ENCODE measurements at regions not wholly inside any gene's neighbourhood (a gene's known extent, or its start where the extent isn't known, plus 50 kb on each side); places are given as distances from the start of the nearest gene placed in this dataset.

DNA sequence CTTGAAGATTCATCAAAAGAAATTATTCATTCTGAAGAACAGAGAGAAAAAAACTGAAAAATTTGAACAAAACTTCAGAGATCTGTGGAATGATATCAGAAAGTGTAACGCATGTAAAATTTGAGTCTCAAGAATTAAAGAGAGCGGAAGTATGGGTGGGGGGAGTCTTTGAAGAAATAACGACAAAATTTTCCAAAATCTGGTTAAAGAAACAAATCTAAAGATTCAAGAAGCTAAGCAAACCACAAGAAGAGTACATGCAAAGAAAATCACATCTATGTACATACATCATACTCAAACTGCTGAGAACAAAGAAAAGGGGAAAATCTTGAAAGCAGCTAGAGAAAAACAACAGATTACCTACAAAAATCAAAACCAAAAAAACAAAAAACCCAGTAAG lies 149.4 kb upstream of the TBCA start (continued):
- TF ChIP-seq, protein P1, sequence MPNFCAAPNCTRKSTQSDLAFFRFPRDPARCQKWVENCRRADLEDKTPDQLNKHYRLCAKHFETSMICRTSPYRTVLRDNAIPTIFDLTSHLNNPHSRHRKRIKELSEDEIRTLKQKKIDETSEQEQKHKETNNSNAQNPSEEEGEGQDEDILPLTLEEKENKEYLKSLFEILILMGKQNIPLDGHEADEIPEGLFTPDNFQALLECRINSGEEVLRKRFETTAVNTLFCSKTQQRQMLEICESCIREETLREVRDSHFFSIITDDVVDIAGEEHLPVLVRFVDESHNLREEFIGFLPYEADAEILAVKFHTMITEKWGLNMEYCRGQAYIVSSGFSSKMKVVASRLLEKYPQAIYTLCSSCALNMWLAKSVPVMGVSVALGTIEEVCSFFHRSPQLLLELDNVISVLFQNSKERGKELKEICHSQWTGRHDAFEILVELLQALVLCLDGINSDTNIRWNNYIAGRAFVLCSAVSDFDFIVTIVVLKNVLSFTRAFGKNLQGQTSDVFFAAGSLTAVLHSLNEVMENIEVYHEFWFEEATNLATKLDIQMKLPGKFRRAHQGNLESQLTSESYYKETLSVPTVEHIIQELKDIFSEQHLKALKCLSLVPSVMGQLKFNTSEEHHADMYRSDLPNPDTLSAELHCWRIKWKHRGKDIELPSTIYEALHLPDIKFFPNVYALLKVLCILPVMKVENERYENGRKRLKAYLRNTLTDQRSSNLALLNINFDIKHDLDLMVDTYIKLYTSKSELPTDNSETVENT (CRISPR knock-in tag; IDR thresholded peaks at IDR 0.05) = no peak
- no peak for TF ChIP-seq NEUROD1 (IDR thresholded peaks at IDR 0.05; ENCODE audit: borderline replicate concordance, low read depth, low read length, partially characterized antibody)
- TF ChIP-seq ZNF398 (CRISPR knock-in tag; IDR thresholded peaks at IDR 0.05) = no peak
- TF ChIP-seq GABPB2 (CRISPR knock-in tag; conservative IDR thresholded peaks at IDR 0.05) = no peak
- TF ChIP-seq STAT5B (CRISPR knock-in tag; IDR thresholded peaks at IDR 0.05) = no peak
- TF ChIP-seq, protein P2, sequence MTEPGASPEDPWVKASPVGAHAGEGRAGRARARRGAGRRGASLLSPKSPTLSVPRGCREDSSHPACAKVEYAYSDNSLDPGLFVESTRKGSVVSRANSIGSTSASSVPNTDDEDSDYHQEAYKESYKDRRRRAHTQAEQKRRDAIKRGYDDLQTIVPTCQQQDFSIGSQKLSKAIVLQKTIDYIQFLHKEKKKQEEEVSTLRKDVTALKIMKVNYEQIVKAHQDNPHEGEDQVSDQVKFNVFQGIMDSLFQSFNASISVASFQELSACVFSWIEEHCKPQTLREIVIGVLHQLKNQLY (CRISPR knock-in tag; conservative IDR thresholded peaks at IDR 0.05) = no peak
- no peak for TF ChIP-seq RAD21 (CRISPR knock-in tag; conservative IDR thresholded peaks at IDR 0.05 in 1 of 2, IDR thresholded peaks at IDR 0.05 in 1 of 2)
